Head of caudate nucleus (tissue), 42 donors: ENCODE measurements at regions not wholly inside any gene's neighbourhood (a gene's known extent, or its start where the extent isn't known, plus 50 kb on each side); places are given as distances from the start of the nearest gene placed in this dataset.
"Not testable (repeated sequence)": the region's sequence is repeated elsewhere in the genome, so short reads cannot be mapped to it uniquely, and the experiment has no call there.

Experiments
- DNase-seq, 42 donors: peaks; one replicate each; pipeline versions ENCODE4 v3.0.0 to v3.0.0-alpha.2; 2020 to 2021; ENCODE audit warnings: mixed read lengths in 7 of 42
- intact Hi-C: fragments of 100-400 bp; cut with DNase I; formaldehyde crosslinking; loops from one replicate; pipeline ENCODE4 v1.15.0; 2022

- no peak for DNase-seq
- intact Hi-C loops, result no loop called here
Measured at GRCh38 chr7:79973455-79973854, 161.2 kb upstream of the GNAI1 start.

GRCh38 chr7:79971058-79971457 lies 163.6 kb upstream of the GNAI1 start:
- intact Hi-C loops, result no loop called here
- no peak for DNase-seq

- intact Hi-C loops, result no loop called here
Measured at GRCh38 chr7:79968894-79969293, 165.7 kb upstream of the GNAI1 start.

GRCh38 chr7:79968077-79968648 lies 166.5 kb upstream of the GNAI1 start:
- intact Hi-C loops, result no loop called here
- no peak for DNase-seq

More at GRCh38 chr7:79968894-79969293, 165.7 kb upstream of the GNAI1 start:
- DNase-seq, result no peak

GRCh38 chr7:79965946-79966345 lies 168.7 kb upstream of the GNAI1 start:
- intact Hi-C loops, result no loop called here

GRCh38 chr7:79964463-79964862 lies 170.2 kb upstream of the GNAI1 start:
- no peak for DNase-seq
- intact Hi-C loops, result no loop called here

More at GRCh38 chr7:79965946-79966345, 168.7 kb upstream of the GNAI1 start:
- no peak for DNase-seq

- no peak for DNase-seq
- intact Hi-C loops, result no loop called here
Measured at GRCh38 chr7:79953130-79953529, 181.5 kb upstream of the GNAI1 start.

- no peak for DNase-seq
- intact Hi-C loops, result no loop called here
Measured at GRCh38 chr7:79952399-79952798, 182.2 kb upstream of the GNAI1 start.

- no peak for DNase-seq
- intact Hi-C loops, result no loop called here
Measured at GRCh38 chr7:79951415-79951814, 183.2 kb upstream of the GNAI1 start.

- intact Hi-C loops, result no loop called here
- DNase-seq, result no peak
Measured at GRCh38 chr7:79949778-79950177, 184.9 kb upstream of the GNAI1 start.

- intact Hi-C loops, result no loop called here
- DNase-seq, result no peak
Measured at GRCh38 chr7:79936281-79936983, 198.2 kb upstream of the GNAI1 start.

GRCh38 chr7:79934727-79935126 lies 199.9 kb upstream of the GNAI1 start:
- no peak for DNase-seq
- intact Hi-C loops, result no loop called here

- DNase-seq, result no peak
- intact Hi-C loops, result no loop called here
Measured at GRCh38 chr7:79933144-79933543, 201.5 kb upstream of the GNAI1 start.

- no peak for DNase-seq
- intact Hi-C loops, result no loop called here
Measured at GRCh38 chr7:79930604-79931003, 204.0 kb upstream of the GNAI1 start.

GRCh38 chr7:79927116-79927515 lies 207.5 kb upstream of the GNAI1 start:
- intact Hi-C loops, result loop anchor here (10.0 kb wide), 1 partner anchor 58 kb away; no protein-coding TSS in a partner anchor
- DNase-seq, result no peak

GRCh38 chr7:79923953-79924352 lies 210.7 kb upstream of the GNAI1 start:
- DNase-seq, result no peak
- intact Hi-C loops, result loop anchor here (10.0 kb wide), 1 partner anchor 61 kb away; no protein-coding TSS in a partner anchor

- intact Hi-C loops, result loop anchor here (10.0 kb wide), 1 partner anchor 62 kb away; no protein-coding TSS in a partner anchor
Measured at GRCh38 chr7:79922894-79923293, 211.7 kb upstream of the GNAI1 start.

GRCh38 chr7:79921976-79922375 lies 212.7 kb upstream of the GNAI1 start:
- intact Hi-C loops, result loop anchor here (10.0 kb wide), 1 partner anchor 63 kb away; no protein-coding TSS in a partner anchor
- no peak for DNase-seq

More at GRCh38 chr7:79922894-79923293, 211.7 kb upstream of the GNAI1 start:
- no peak for DNase-seq

- intact Hi-C loops, DNase-seq: not testable (repeated sequence)
Measured at GRCh38 chr7:79918632-79919031, 216.0 kb upstream of the GNAI1 start.

- DNase-seq, intact Hi-C loops: not testable (repeated sequence)
Measured at GRCh38 chr7:79915346-79915745, 219.3 kb upstream of the GNAI1 start.

- intact Hi-C loops, result no loop called here
- no peak for DNase-seq
Measured at GRCh38 chr7:79912213-79912633, 222.4 kb upstream of the GNAI1 start.
